ENCODE measurements at regions not wholly inside any gene's neighbourhood (a gene's known extent, or its start where the extent isn't known, plus 50 kb on each side); places are given as distances from the start of the nearest gene placed in this dataset.

DNA sequence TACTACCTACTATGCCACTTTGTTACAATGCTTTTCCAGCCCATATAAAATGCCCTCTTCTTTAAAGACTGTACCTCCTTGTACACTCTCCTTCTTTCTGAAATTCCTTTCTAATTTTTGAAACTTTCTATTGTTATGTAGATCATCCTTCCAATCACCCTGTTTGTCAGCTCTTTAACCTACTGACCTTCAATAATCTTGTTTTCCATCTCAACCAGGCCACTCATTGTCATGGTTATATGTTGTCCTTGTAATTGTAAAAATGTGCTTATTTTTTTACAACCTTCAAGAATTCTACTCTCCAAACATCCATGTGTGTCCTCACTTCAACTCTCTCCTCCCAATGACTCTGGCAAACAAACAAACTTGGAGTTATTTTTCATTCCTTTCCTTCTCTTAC is 1172.6 kb upstream of the CELF2 start:
- H3K27me3 ChIP-seq (ENCODE audit: low read length), result no peaks in the 10 kb centered on the region
- TF ChIP-seq, protein P1, sequence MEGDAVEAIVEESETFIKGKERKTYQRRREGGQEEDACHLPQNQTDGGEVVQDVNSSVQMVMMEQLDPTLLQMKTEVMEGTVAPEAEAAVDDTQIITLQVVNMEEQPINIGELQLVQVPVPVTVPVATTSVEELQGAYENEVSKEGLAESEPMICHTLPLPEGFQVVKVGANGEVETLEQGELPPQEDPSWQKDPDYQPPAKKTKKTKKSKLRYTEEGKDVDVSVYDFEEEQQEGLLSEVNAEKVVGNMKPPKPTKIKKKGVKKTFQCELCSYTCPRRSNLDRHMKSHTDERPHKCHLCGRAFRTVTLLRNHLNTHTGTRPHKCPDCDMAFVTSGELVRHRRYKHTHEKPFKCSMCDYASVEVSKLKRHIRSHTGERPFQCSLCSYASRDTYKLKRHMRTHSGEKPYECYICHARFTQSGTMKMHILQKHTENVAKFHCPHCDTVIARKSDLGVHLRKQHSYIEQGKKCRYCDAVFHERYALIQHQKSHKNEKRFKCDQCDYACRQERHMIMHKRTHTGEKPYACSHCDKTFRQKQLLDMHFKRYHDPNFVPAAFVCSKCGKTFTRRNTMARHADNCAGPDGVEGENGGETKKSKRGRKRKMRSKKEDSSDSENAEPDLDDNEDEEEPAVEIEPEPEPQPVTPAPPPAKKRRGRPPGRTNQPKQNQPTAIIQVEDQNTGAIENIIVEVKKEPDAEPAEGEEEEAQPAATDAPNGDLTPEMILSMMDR (IDR thresholded peaks at IDR 0.05; ENCODE audit: insufficient read depth, low read length, poor library complexity, severe bottlenecking), result no peak
- TF ChIP-seq EZH2phosphoT487 (conservative IDR thresholded peaks at IDR 0.05; ENCODE audit: low read length), result no peak

DNA sequence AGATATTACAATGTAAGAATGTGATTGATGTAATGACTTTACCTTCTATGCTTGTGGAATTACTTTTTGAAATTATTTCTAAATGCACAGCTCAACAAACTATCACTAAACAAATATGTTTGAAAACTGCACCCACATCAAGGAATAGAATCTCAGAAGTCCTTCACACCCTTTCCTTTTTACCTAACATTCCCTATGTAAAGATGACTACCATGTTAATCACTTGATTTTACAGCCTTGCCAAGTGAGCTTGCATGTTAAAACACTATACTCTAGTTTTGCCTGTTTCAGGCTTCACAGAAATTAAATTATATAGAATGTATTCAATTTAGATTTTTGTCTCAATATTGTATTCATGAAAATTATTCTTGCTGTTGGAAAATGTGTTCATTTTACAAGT is 1169.4 kb upstream of the CELF2 start:
- no peak overlapping the region for H3K9ac ChIP-seq (ENCODE audit: low read length)
- no peaks in the 10 kb centered on the region; the same call in 1 of the 2 replicates for H3K9me3 ChIP-seq (ENCODE audit: insufficient read depth, low read length)
- H3K4me2 ChIP-seq (ENCODE audit: low read depth, low read length, poor library complexity, severe bottlenecking), result no peak overlapping the region
- no peaks in the 10 kb centered on the region for H3K27me3 ChIP-seq (ENCODE audit: low read length)
- TF ChIP-seq EZH2phosphoT487 (conservative IDR thresholded peaks at IDR 0.05; ENCODE audit: low read length), result no peak
- TF ChIP-seq, protein P1 (IDR thresholded peaks at IDR 0.05; ENCODE audit: insufficient read depth, low read length, poor library complexity, severe bottlenecking), result no peak
- no peaks in the 10 kb centered on the region for H3F3A ChIP-seq (ENCODE audit: insufficient read depth)
- no peak overlapping the region for H2AFZ ChIP-seq (ENCODE audit: low read depth, low read length, severe bottlenecking)
- no peaks in the 10 kb centered on the region for H3K36me3 ChIP-seq (ENCODE audit: low read length)
- no peak overlapping the region for H3K4me3 ChIP-seq (ENCODE audit: insufficient read depth, low read length, poor library complexity, severe bottlenecking)
- no peaks in the 10 kb centered on the region for H4K20me1 ChIP-seq (ENCODE audit: low read depth, low read length)
- no peaks in the 10 kb centered on the region for H3K9me2 ChIP-seq (replicated peaks; ENCODE audit: insufficient read depth, low read length)
- no peaks in the 10 kb centered on the region for H3K79me2 ChIP-seq (ENCODE audit: insufficient read depth, low read length)
- H3K27ac ChIP-seq (ENCODE audit: low read depth, low read length), result no peak overlapping the region

More for the DNA sequence above, 1172.6 kb upstream of the CELF2 start:
- no peaks in the 10 kb centered on the region for H4K20me1 ChIP-seq (ENCODE audit: low read depth, low read length)
- H3K9me2 ChIP-seq (replicated peaks; ENCODE audit: insufficient read depth, low read length), result no peaks in the 10 kb centered on the region
- no peaks in the 10 kb centered on the region for H3F3A ChIP-seq (ENCODE audit: insufficient read depth)
- no peaks in the 10 kb centered on the region for H3K79me2 ChIP-seq (ENCODE audit: insufficient read depth, low read length)
- no peak overlapping the region for H2AFZ ChIP-seq (ENCODE audit: low read depth, low read length, severe bottlenecking)
- no peak overlapping the region for H3K4me2 ChIP-seq (ENCODE audit: low read depth, low read length, poor library complexity, severe bottlenecking)
- H3K4me3 ChIP-seq (ENCODE audit: insufficient read depth, low read length, poor library complexity, severe bottlenecking), result no peak overlapping the region
- no peak overlapping the region for H3K9ac ChIP-seq (ENCODE audit: low read length)
- H3K27ac ChIP-seq (ENCODE audit: low read depth, low read length), result no peak overlapping the region
- H3K9me3 ChIP-seq (ENCODE audit: insufficient read depth, low read length), result no peaks in the 10 kb centered on the region
- H3K36me3 ChIP-seq (ENCODE audit: low read length), result no peaks in the 10 kb centered on the region

DNA sequence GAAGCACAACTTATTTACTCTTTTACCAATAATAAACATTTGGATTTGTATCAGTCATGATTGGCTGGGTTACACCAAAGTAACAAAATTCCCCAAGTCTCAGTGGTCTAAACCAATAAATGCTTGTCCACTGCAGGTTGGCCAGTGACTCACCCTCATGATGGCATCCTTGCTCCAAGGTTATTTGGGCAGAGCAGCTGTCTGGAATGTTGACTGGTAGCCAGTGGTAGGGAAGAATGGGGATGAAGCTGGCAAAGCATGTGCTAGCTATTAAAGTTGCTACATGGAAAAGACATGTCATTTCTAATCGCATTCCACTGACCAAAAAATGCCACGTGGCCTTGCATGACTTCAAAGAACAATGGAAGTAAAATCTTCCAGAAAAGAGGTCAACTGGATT is 1168.7 kb upstream of the CELF2 start:
- Histone ChIP-seq H4K20me1 (ENCODE audit: low read depth, low read length) (no peaks in the 10 kb centered on the region), H3F3A (ENCODE audit: insufficient read depth) (no peaks in the 10 kb centered on the region), H3K4me2 (ENCODE audit: low read depth, low read length, poor library complexity, severe bottlenecking) (no peak overlapping the region), H3K79me2 (ENCODE audit: insufficient read depth, low read length) (no peaks in the 10 kb centered on the region), H3K9ac (ENCODE audit: low read length) (no peak overlapping the region), H2AFZ (ENCODE audit: low read depth, low read length, severe bottlenecking) (no peak overlapping the region), H3K36me3 (ENCODE audit: low read length) (no peaks in the 10 kb centered on the region), H3K9me2 (replicated peaks; ENCODE audit: insufficient read depth, low read length) (no peaks in the 10 kb centered on the region), H3K27me3 (ENCODE audit: low read length) (no peaks in the 10 kb centered on the region), H3K27ac (ENCODE audit: low read depth, low read length) (no peak overlapping the region), H3K9me3 (ENCODE audit: insufficient read depth, low read length) (no peaks in the 10 kb centered on the region; the same call in 1 of the 2 replicates), H3K4me3 (ENCODE audit: insufficient read depth, low read length, poor library complexity, severe bottlenecking) (no peak overlapping the region)
- no peak for TF ChIP-seq EZH2phosphoT487 (conservative IDR thresholded peaks at IDR 0.05; ENCODE audit: low read length)
- TF ChIP-seq, protein P1 (IDR thresholded peaks at IDR 0.05; ENCODE audit: insufficient read depth, low read length, poor library complexity, severe bottlenecking), result no peak
